H1 (cell line): ENCODE measurements at regions not wholly inside any gene's neighbourhood (a gene's known extent, or its start where the extent isn't known, plus 50 kb on each side); places are given as distances from the start of the nearest gene placed in this dataset.

Source experiments
- CTCF ChIA-PET: fragments of 300-600 bp; sonication (Branson Sonifier 250); formaldehyde crosslinking; loops from one replicate; lab custom pipeline; 2021; ENCODE audit not compliant: partially characterized antibody; lab: Charles Lee
- POLR2A ChIA-PET: fragments of 300-600 bp; sonication (Branson Sonifier 250); formaldehyde crosslinking; loops from one replicate; lab custom pipeline; 2021; ENCODE audit warnings: inconsistent platforms; ENCODE audit not compliant: partially characterized antibody; lab: Charles Lee
- DNase-seq, 2 experiments: peaks; one replicate each; pipeline versions ENCODE4 v3.0.0 to v3.0.0-alpha.2; 2010 to 2022; ENCODE audit warnings: low spot score in 2 of 2, low read depth in 1 of 2, mixed read lengths in 1 of 2
- FAIRE-seq: peaks from 2 replicates; lab custom pipeline; 2011; peaks lifted over from hg19 to GRCh38; lab: Jason Lieb, UNC
- H2AFZ ChIP-seq: 2 replicates; pipeline ENCODE4 v1.8.1; 2012; ENCODE audit warnings: low read length, inconsistent platforms
- H2AK5ac ChIP-seq: 2 replicates; pipeline ENCODE4 v1.6.1; 2013; ENCODE audit warnings: low read depth, low read length
- H2BK120ac ChIP-seq: replicated peaks from 2 replicates; pipeline ENCODE3; 2013; ENCODE audit warnings: low read depth, low read length, inconsistent platforms
- H2BK12ac ChIP-seq: 2 replicates; pipeline ENCODE4 v1.6.1; 2013; ENCODE audit warnings: low read depth, low read length
- H2BK15ac ChIP-seq: 2 replicates; pipeline ENCODE4 v1.6.1; 2013; ENCODE audit warnings: low read length
- H2BK20ac ChIP-seq: 2 replicates; pipeline ENCODE4 v1.6.1; 2013; ENCODE audit warnings: low read length
- H2BK5ac ChIP-seq: 2 replicates; pipeline ENCODE4 v1.6.1; 2013; ENCODE audit warnings: low read depth, low read length
- H3K14ac ChIP-seq: 2 replicates; pipeline ENCODE4 v1.6.1; 2013; ENCODE audit warnings: inconsistent platforms; ENCODE audit not compliant: insufficient read length
- H3K18ac ChIP-seq: 2 replicates; pipeline ENCODE4 v1.6.1; 2013; ENCODE audit warnings: low read length; ENCODE audit errors: extremely low read depth
- H3K23ac ChIP-seq: 2 replicates; pipeline ENCODE4 v1.6.1; 2013; ENCODE audit warnings: inconsistent platforms; ENCODE audit not compliant: insufficient read length
- H3K23me2 ChIP-seq: 2 replicates; pipeline ENCODE4 v1.6.1; 2013; ENCODE audit warnings: low read depth, low read length
- H3K27ac ChIP-seq: 2 replicates; pipeline ENCODE4 v1.6.1; 2011; ENCODE audit warnings: low read depth, low read length, inconsistent platforms
- H3K27me3 ChIP-seq, 4 experiments: replicated peaks in 1 of 4; 1 replicate in 1 of 4; 2 replicates in 3 of 4; pipeline versions ENCODE4 v1.6.1 to v1.8.1; 2011 to 2013; ENCODE audit warnings: low read length in 3 of 4, mild to moderate bottlenecking in 3 of 4, inconsistent platforms in 2 of 4, mixed read lengths in 2 of 4, moderate library complexity in 1 of 4; ENCODE audit not compliant: control insufficient read depth in 3 of 4, insufficient read depth in 3 of 4; ENCODE audit errors: extremely low read depth in 1 of 4
- H3K36me3 ChIP-seq, 4 experiments: 2 replicates each; pipeline versions ENCODE4 v1.6.1 to v1.8.1; 2011 to 2013; ENCODE audit warnings: mild to moderate bottlenecking in 4 of 4, low read length in 3 of 4, moderate library complexity in 2 of 4, control low read depth in 1 of 4, inconsistent platforms in 1 of 4; ENCODE audit not compliant: insufficient read depth in 4 of 4, control insufficient read depth in 2 of 4
- H3K4ac ChIP-seq: replicated peaks from 2 replicates; pipeline ENCODE3; 2013; ENCODE audit warnings: low read length, low read depth, mixed read lengths, inconsistent platforms; ENCODE audit not compliant: insufficient read length
- H3K4me1 ChIP-seq, 4 experiments: replicated peaks in 1 of 4; 1 replicate in 1 of 4; 2 replicates in 3 of 4; pipeline versions ENCODE4 v1.6.1 to v1.8.1; 2011 to 2013; ENCODE audit warnings: low read length in 3 of 4, inconsistent platforms in 2 of 4, mixed read lengths in 1 of 4; ENCODE audit not compliant: insufficient read depth in 4 of 4, control insufficient read depth in 3 of 4
- H3K4me2 ChIP-seq, 2 experiments: 2 replicates each; pipeline versions ENCODE4 v1.6.1 to v1.8.1; 2011 to 2013; ENCODE audit warnings: low read depth in 2 of 2, low read length in 2 of 2, control low read depth in 1 of 2, inconsistent platforms in 1 of 2, mild to moderate bottlenecking in 1 of 2; ENCODE audit not compliant: insufficient read depth in 1 of 2
- H3K4me3 ChIP-seq, 4 experiments: fragments of 200-600, 300-600 bp in 1 of 4; sonication (generic), shearing (Covaris generic), sonication (Bioruptor Twin) in 1 of 4; 2 replicates each; pipeline versions ENCODE4 v1.5.1 to v1.8.1; 2011 to 2016; ENCODE audit warnings: low read length in 4 of 4, low read depth in 3 of 4, control low read depth in 2 of 4, inconsistent platforms in 2 of 4, mild to moderate bottlenecking in 2 of 4, mixed read lengths in 1 of 4, moderate library complexity in 1 of 4; ENCODE audit not compliant: insufficient read depth in 2 of 4; ENCODE audit errors: extremely low read depth in 1 of 4
- H3K56ac ChIP-seq: replicated peaks from 2 replicates; pipeline ENCODE3; 2013; ENCODE audit warnings: low read depth, mild to moderate bottlenecking, mixed read lengths, low read length, inconsistent platforms; ENCODE audit not compliant: insufficient read length
- H3K79me1 ChIP-seq: 2 replicates; pipeline ENCODE4 v1.6.1; 2013; ENCODE audit warnings: low read depth, low read length, control low read depth
- H3K79me2 ChIP-seq, 2 experiments: 2 replicates each; pipeline versions ENCODE4 v1.6.1 to v1.8.1; 2012 to 2013; ENCODE audit warnings: low read length in 2 of 2, mild to moderate bottlenecking in 2 of 2, inconsistent platforms in 1 of 2; ENCODE audit not compliant: insufficient read depth in 2 of 2, control insufficient read depth in 1 of 2
- H3K9ac ChIP-seq, 4 experiments: replicated peaks in 1 of 4; 1 replicate in 1 of 4; 2 replicates in 3 of 4; pipeline versions ENCODE4 v1.6.1 to v1.8.1; 2011 to 2013; ENCODE audit warnings: low read depth in 3 of 4, low read length in 3 of 4, control low read depth in 2 of 4, mild to moderate bottlenecking in 2 of 4, moderate library complexity in 2 of 4, inconsistent platforms in 1 of 4; ENCODE audit errors: extremely low read depth in 1 of 4
- H3K9me3 ChIP-seq, 2 experiments: 2 replicates each; pipeline versions ENCODE4 v1.6.1 to v1.8.1; 2012 to 2013; ENCODE audit warnings: mild to moderate bottlenecking in 2 of 2, moderate library complexity in 2 of 2, control low read depth in 1 of 2, inconsistent platforms in 1 of 2, low read depth in 1 of 2, low read length in 1 of 2, mixed read lengths in 1 of 2; ENCODE audit not compliant: insufficient read depth in 2 of 2
- H4K20me1 ChIP-seq, 2 experiments: replicated peaks in 1 of 2; 2 replicates each; pipeline versions ENCODE3 to v1.8.1; 2011 to 2013; ENCODE audit warnings: inconsistent platforms in 2 of 2, low read length in 2 of 2, mild to moderate bottlenecking in 1 of 2; ENCODE audit not compliant: insufficient read depth in 2 of 2, control insufficient read depth in 1 of 2
- H4K5ac ChIP-seq: 2 replicates; pipeline ENCODE4 v1.6.1; 2013; ENCODE audit warnings: low read length, low read depth, mixed read lengths, inconsistent platforms; ENCODE audit not compliant: insufficient read length
- H4K8ac ChIP-seq: 2 replicates; pipeline ENCODE4 v1.8.0; 2013; ENCODE audit warnings: mild to moderate bottlenecking, moderate library complexity, low read length, inconsistent platforms; ENCODE audit not compliant: insufficient read depth; ENCODE audit errors: extremely low read depth
- H4K91ac ChIP-seq: replicated peaks from 2 replicates; pipeline ENCODE3; 2013; ENCODE audit warnings: low read length, mixed read lengths, inconsistent platforms; ENCODE audit not compliant: insufficient read length
- ASH2L ChIP-seq: fragments of 200-600, 300-600 bp; sonication (generic); IDR thresholded peaks from one replicate; pipeline ENCODE4 v1.7.1; 2017; ENCODE audit warnings: low read length
- CHD2 ChIP-seq: IDR thresholded peaks from 2 replicates; pipeline ENCODE4 v1.6.1; 2012; ENCODE audit warnings: low read length, improper control_type of control experiment
- CREB1 ChIP-seq: IDR thresholded peaks from 2 replicates; pipeline ENCODE4 v1.6.1; 2012; ENCODE audit warnings: inconsistent platforms
- CTCF ChIP-seq, 3 experiments: IDR thresholded peaks; 1 replicate in 2 of 3; 2 replicates in 1 of 3; pipeline versions ENCODE4 v1.5.1 to v1.6.1; 2011; ENCODE audit warnings: low read length in 3 of 3, mild to moderate bottlenecking in 3 of 3, inconsistent platforms in 2 of 3, low read depth in 1 of 3, moderate library complexity in 1 of 3; ENCODE audit not compliant: insufficient read depth in 1 of 3; ENCODE audit errors: control extremely low read depth in 1 of 3
- E2F6 ChIP-seq: IDR thresholded peaks from 2 replicates; pipeline ENCODE4 v1.6.1; 2012; ENCODE audit warnings: inconsistent platforms
- KDM1A ChIP-seq: fragments of 200-600, 300-600 bp; sonication (generic); IDR thresholded peaks from 2 replicates; pipeline ENCODE4 v1.7.1; 2016; ENCODE audit warnings: mild to moderate bottlenecking, low read length, borderline replicate concordance
- MAFK ChIP-seq: IDR thresholded peaks from 2 replicates; pipeline ENCODE4 v1.6.1; 2012; ENCODE audit warnings: low read depth, mild to moderate bottlenecking, improper control_type of control experiment, low read length
- NRF1 ChIP-seq: IDR thresholded peaks from 2 replicates; pipeline ENCODE4 v1.6.1; 2011; ENCODE audit warnings: mild to moderate bottlenecking, low read depth, low read length, improper control_type of control experiment
- RFX5 ChIP-seq: IDR thresholded peaks from 2 replicates; pipeline ENCODE4 v1.6.1; 2011; ENCODE audit warnings: low read depth, low read length, improper control_type of control experiment, borderline replicate concordance
- SP2 ChIP-seq: IDR thresholded peaks from 2 replicates; pipeline ENCODE4 v1.6.1; 2012; ENCODE audit warnings: mild to moderate bottlenecking, low read length, inconsistent platforms
- USF2 ChIP-seq: IDR thresholded peaks from 2 replicates; pipeline ENCODE4 v1.6.1; 2011; ENCODE audit warnings: low read length, improper control_type of control experiment
- YY1 ChIP-seq: IDR thresholded peaks from 2 replicates; pipeline ENCODE4 v1.6.1; 2011; ENCODE audit warnings: low read depth, mild to moderate bottlenecking, low read length
- WGBS, 2 experiments: shearing (Covaris generic) in 1 of 2; methylation state at CpG; one replicate each; pipeline versions ENCODE4 v1.1.6 to v1.1.7; 2013 to 2015; ENCODE audit warnings: low lambda C conversion rate in 2 of 2, mixed read lengths in 2 of 2, inconsistent platforms in 1 of 2, low coverage in 1 of 2, missing lambda C conversion rate in 1 of 2; ENCODE audit not compliant: insufficient replicate concordance in 2 of 2, insufficient coverage in 1 of 2, insufficient read length in 1 of 2; ENCODE audit errors: extremely low coverage in 1 of 2, missing lambda C conversion rate in 1 of 2; 5-methylcytosine and 5-hydroxymethylcytosine counted together

GRCh38 chrX:45344594-45344993 lies 143.9 kb upstream of the DIPK2B start:
- Histone ChIP-seq H2BK120ac (no peak overlapping the region), H3K79me1 (no peaks in the 10 kb centered on the region), H3K23ac (no peak overlapping the region), H4K8ac (no peak overlapping the region), H3K9me3 (no peaks in the 10 kb centered on the region), H4K20me1 (no peaks in the 10 kb centered on the region), H2BK20ac (no peak overlapping the region), H2BK15ac (no peak overlapping the region), H3K27me3 (no peaks in the 10 kb centered on the region), H3K4me1 (no peaks in the 10 kb centered on the region), H3K27ac (no peak overlapping the region), H3K14ac (no peak overlapping the region), H3K4me2 (no peak overlapping the region), H2AK5ac (no peak overlapping the region), H2BK5ac (no peak overlapping the region), H4K5ac (no peak overlapping the region), H2AFZ (no peak overlapping the region), H3K36me3 (no peaks in the 10 kb centered on the region), H4K91ac (no peak overlapping the region), H3K4me3 (no peak overlapping the region), H3K18ac (no peak overlapping the region), H2BK12ac (no peak overlapping the region), H3K4ac (no peak overlapping the region), H3K79me2 (no peaks in the 10 kb centered on the region), H3K56ac (no peak overlapping the region), H3K9ac (no peak overlapping the region), H3K23me2 (no peaks in the 10 kb centered on the region)
- CTCF ChIA-PET, result interaction anchor here (1.0 kb wide), 1 partner anchor 90 kb away, joined by 3 read pairs; no protein-coding TSS in a partner anchor
- 100% methylated on average over 2 of the region's 2 CpGs; no CpG with 5 or more reads in 1 of the 2 experiments for WGBS, 2 experiments
- DNase-seq (no peak), FAIRE-seq (no peak)
- POLR2A ChIA-PET, result no interaction called here
- TF ChIP-seq CREB1 (no peak), RFX5 (no peak), MAFK (no peak), YY1 (no peak), ASH2L (no peak), CHD2 (no peak), CTCF (IDR thresholded peaks at IDR 0.05; ENCODE audit: control extremely low read depth in 1 of 3, insufficient read depth in 1 of 3, low read depth in 1 of 3, low read length in 3 of 3) (no peak), E2F6 (no peak), KDM1A (no peak), USF2 (no peak), NRF1 (no peak), SP2 (no peak)
